Dendritic cell treated with granulocyte-macrophage colony-stimulating factor and Interleukin-4, amounts not matched to agents 40 ng/mL and 50 ng/mL, for 4 days (primary cell): ENCODE measurements at regions not wholly inside any gene's neighbourhood (a gene's known extent, or its start where the extent isn't known, plus 50 kb on each side); places are given as distances from the start of the nearest gene placed in this dataset.

ENCODE experiments used
- H3K27ac Mint-ChIP-seq: one replicate; pipeline ENCODE4 v1.8.0; 2022; ENCODE audit warnings: mild to moderate bottlenecking, mixed read lengths
- H3K27me3 Mint-ChIP-seq: one replicate; pipeline ENCODE4 v1.8.0; 2022; ENCODE audit warnings: mild to moderate bottlenecking, mixed read lengths
- H3K36me3 Mint-ChIP-seq: one replicate; pipeline ENCODE4 v1.8.0; 2022; ENCODE audit warnings: low read depth, mixed read lengths
- H3K4me1 Mint-ChIP-seq: one replicate; pipeline ENCODE4 v1.8.0; 2022; ENCODE audit warnings: low read depth, mixed read lengths
- H3K4me3 Mint-ChIP-seq: one replicate; pipeline ENCODE4 v1.8.0; 2022; ENCODE audit warnings: mild to moderate bottlenecking, moderate library complexity, mixed read lengths
- H3K9me3 Mint-ChIP-seq: one replicate; pipeline ENCODE4 v1.8.0; 2022; ENCODE audit warnings: mixed read lengths
- intact Hi-C: fragments of 100-400 bp; cut with micrococcal nuclease; formaldehyde crosslinking; loops from one replicate; pipeline ENCODE4 v1.15.0; 2022

DNA sequence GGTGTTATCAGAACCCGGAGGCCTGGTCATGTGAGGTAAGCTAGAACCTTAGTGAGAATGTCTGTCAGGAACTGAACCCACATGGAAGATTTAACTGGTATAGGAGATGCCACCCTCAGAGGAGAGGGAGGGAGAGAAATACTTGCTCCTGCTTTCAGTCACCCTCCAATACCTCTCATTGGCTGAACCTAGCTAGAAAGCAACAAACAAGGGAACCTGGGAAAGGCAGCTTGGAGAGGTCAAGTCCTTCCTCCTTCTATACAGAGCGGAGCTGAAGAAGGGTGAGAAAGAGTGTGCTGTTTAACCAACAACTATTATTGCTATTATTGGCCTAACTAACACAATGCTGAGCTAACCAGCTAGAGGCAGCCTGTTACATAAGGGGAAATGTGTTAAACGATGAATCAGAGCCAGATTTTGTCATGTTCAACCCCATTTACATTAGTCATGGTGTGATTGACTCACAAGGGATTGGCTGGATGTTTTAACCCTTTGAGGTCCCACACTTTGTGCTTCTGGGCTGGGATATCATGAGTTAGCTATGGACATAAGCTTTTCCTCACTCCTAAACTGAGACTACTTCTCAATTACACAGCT, 96.5 kb upstream of the ESX1 start:
- no peak overlapping the region for H3K27ac Mint-ChIP-seq
- no peaks in the 10 kb centered on the region for H3K9me3 Mint-ChIP-seq
- intact Hi-C loops = no loop called here
- no peak overlapping the region for H3K4me3 Mint-ChIP-seq
- H3K4me1 Mint-ChIP-seq = peaks cover 5% of the 10 kb centered on the region
- H3K36me3 Mint-ChIP-seq = no peaks in the 10 kb centered on the region
- peaks cover 2% of the 10 kb centered on the region for H3K27me3 Mint-ChIP-seq

DNA sequence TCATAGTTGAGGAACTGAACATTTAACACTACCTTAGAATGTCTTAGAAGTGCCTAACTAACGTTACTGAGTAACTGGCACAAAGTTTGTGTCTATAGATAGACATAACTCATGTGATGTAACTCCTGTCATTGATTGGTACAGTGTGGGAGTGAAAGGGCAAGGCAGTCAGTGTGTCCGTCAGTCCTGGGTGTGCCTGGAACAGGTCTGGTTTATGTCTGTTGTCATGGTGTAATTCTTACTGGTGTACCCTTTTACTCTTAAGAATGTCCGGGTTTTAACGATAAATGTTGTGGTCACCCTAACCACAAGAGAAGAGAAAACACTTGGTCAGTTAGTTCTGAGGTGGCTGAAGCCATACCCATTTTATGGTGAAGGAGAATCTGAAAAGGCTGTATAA, 93.1 kb upstream of the ESX1 start:
- Mint-ChIP-seq H3K4me1 (peaks cover 5% of the 10 kb centered on the region), H3K36me3 (no peaks in the 10 kb centered on the region), H3K9me3 (no peaks in the 10 kb centered on the region), H3K4me3 (no peak overlapping the region), H3K27me3 (peaks cover 2% of the 10 kb centered on the region), H3K27ac (no peak overlapping the region)
- intact Hi-C loops = no loop called here

DNA sequence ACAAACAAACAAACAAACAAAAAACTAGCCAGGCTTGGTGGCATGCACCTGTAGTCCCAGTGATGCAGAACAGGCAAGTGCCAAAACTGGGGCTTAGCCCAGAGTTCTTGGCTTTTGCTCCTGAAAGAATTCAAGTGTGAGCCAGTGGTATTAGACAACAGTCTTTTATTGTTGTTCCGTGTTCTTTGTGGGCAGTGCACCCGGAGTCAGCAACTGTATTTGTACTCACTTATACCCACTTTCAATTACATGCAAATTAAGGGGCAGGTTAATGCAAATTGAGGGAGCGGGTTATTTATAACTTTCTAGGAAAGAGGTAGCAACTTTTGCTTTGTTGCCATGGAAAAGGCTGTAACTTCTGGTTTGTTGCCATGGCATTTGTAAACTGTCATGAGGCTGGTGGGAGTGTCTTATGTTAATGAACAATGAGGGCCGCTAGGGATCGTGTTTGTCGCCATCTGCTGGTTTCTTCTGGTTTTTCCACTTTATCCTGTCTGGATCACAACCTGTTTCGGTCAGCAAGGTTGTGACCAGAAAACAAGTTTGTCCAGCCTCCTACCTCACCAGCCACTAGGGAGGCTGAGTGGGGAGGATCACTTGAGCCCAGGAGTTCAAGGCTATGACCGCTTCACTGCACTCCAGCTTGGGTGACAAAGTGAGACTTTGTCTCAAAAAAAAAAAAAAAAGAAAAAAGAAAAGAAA, 88.8 kb upstream of the ESX1 start:
- Mint-ChIP-seq H3K4me3 (no peak overlapping the region), H3K27me3 (peaks cover 2% of the 10 kb centered on the region), H3K4me1 (no peaks in the 10 kb centered on the region), H3K27ac (no peak overlapping the region), H3K36me3 (no peaks in the 10 kb centered on the region), H3K9me3 (no peaks in the 10 kb centered on the region)
- intact Hi-C loops = no loop called here

- intact Hi-C loops = no loop called here
- no peak overlapping the region for H3K4me3 Mint-ChIP-seq
- H3K36me3 Mint-ChIP-seq = no peaks in the 10 kb centered on the region
- H3K9me3 Mint-ChIP-seq = no peaks in the 10 kb centered on the region
- no peaks in the 10 kb centered on the region for H3K4me1 Mint-ChIP-seq
- peaks cover under 1% of the 10 kb centered on the region for H3K27me3 Mint-ChIP-seq
- no peak overlapping the region for H3K27ac Mint-ChIP-seq
Measured at GRCh38 chrX:104342065-104342464, 87.3 kb upstream of the ESX1 start.

- Mint-ChIP-seq H3K27me3 (no peaks in the 10 kb centered on the region), H3K9me3 (no peaks in the 10 kb centered on the region), H3K36me3 (no peaks in the 10 kb centered on the region), H3K4me3 (no peak overlapping the region), H3K27ac (no peak overlapping the region), H3K4me1 (no peaks in the 10 kb centered on the region)
- intact Hi-C loops = no loop called here
Measured at GRCh38 chrX:104335756-104336155, 81.0 kb upstream of the ESX1 start.

GRCh38 chrX:104334971-104335370, 80.2 kb upstream of the ESX1 start:
- Mint-ChIP-seq H3K27me3 (no peaks in the 10 kb centered on the region), H3K4me3 (no peak overlapping the region), H3K36me3 (no peaks in the 10 kb centered on the region), H3K9me3 (no peaks in the 10 kb centered on the region), H3K4me1 (no peaks in the 10 kb centered on the region), H3K27ac (no peak overlapping the region)
- intact Hi-C loops = no loop called here

DNA sequence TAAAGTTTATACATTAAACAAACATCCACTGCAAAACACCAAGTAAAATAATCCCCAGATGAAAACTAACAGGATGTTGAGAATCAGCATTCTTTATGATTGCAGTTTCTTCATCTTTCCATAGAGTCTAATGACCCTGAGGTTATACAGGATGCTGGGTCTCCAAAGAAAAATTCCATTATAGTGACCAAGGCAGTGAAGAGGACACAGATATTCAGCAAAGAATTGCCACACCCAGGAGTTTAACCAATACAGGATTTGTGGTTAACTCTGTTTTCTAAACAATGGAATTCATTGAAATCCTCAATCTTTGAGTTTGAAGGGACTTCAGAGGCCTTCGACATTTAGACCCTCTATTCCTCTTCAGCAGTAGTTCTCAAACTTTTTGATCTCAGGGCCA, 76.2 kb upstream of the ESX1 start:
- no peaks in the 10 kb centered on the region for H3K36me3 Mint-ChIP-seq
- no peaks in the 10 kb centered on the region for H3K4me1 Mint-ChIP-seq
- H3K27me3 Mint-ChIP-seq = no peaks in the 10 kb centered on the region
- H3K9me3 Mint-ChIP-seq = no peaks in the 10 kb centered on the region
- H3K27ac Mint-ChIP-seq = no peak overlapping the region
- intact Hi-C loops = no loop called here
- H3K4me3 Mint-ChIP-seq = no peak overlapping the region

- no peaks in the 10 kb centered on the region for H3K36me3 Mint-ChIP-seq
- no peak overlapping the region for H3K27ac Mint-ChIP-seq
- no peaks in the 10 kb centered on the region for H3K27me3 Mint-ChIP-seq
- H3K4me3 Mint-ChIP-seq = no peak overlapping the region
- H3K4me1 Mint-ChIP-seq = no peaks in the 10 kb centered on the region
- intact Hi-C loops = no loop called here
- H3K9me3 Mint-ChIP-seq = no peaks in the 10 kb centered on the region
Measured at GRCh38 chrX:104329731-104330130, 75.0 kb upstream of the ESX1 start.

GRCh38 chrX:104325213-104325585, 70.5 kb upstream of the ESX1 start:
- Mint-ChIP-seq H3K27ac (no peak overlapping the region), H3K4me1 (no peaks in the 10 kb centered on the region)
- intact Hi-C loops = no loop called here

GRCh38 chrX:104324461-104325212, 69.9 kb upstream of the ESX1 start:
- Mint-ChIP-seq H3K36me3 (no peaks in the 10 kb centered on the region), H3K9me3 (no peaks in the 10 kb centered on the region), H3K4me3 (no peak overlapping the region), H3K4me1 (no peaks in the 10 kb centered on the region), H3K27me3 (no peaks in the 10 kb centered on the region), H3K27ac (no peak overlapping the region)
- intact Hi-C loops = no loop called here

More at GRCh38 chrX:104325213-104325585, 70.5 kb upstream of the ESX1 start:
- Mint-ChIP-seq H3K4me3 (no peak overlapping the region), H3K27me3 (no peaks in the 10 kb centered on the region), H3K9me3 (no peaks in the 10 kb centered on the region), H3K36me3 (no peaks in the 10 kb centered on the region)

- no peaks in the 10 kb centered on the region for H3K9me3 Mint-ChIP-seq
- H3K4me1 Mint-ChIP-seq = no peaks in the 10 kb centered on the region
- H3K4me3 Mint-ChIP-seq = no peak overlapping the region
- H3K27me3 Mint-ChIP-seq = no peaks in the 10 kb centered on the region
- H3K27ac Mint-ChIP-seq = no peak overlapping the region
- no peaks in the 10 kb centered on the region for H3K36me3 Mint-ChIP-seq
- intact Hi-C loops = no loop called here
Measured at GRCh38 chrX:104319346-104319745, 64.6 kb upstream of the ESX1 start.

DNA sequence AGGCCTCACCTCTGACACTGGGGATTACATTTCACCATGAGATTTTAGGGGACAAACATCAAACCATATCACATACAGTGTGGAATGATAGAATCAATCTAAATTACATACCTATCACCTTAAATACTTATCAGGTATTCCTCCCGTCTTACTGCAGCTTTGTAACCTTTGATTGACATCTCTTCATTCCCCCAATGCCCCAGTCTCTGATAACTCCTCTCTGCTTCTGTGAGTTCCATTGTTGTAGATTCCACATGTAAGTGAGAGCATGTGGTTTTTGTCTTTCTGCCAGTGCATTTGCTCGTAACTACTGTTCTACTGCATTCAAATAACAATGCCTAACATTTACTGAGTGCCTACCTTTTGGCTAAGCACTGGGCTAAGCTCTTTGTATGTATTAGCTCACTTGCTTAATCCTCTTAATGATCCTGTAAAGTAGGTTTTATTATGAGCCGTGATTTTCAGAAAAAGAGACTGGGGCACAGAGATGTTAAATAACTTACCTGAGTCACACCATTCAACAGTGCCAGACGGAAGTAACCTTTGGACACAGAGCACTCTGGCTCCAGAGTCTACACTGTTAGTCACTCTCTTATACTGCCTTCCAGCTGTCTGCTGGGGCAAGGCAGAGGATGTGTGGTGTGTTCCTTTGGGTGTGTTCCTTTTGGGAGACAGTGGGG, 63.7 kb upstream of the ESX1 start:
- Mint-ChIP-seq H3K4me1 (no peaks in the 10 kb centered on the region), H3K36me3 (no peaks in the 10 kb centered on the region)
- intact Hi-C loops = no loop called here

GRCh38 chrX:104316739-104317138, 62.0 kb upstream of the ESX1 start:
- no peak overlapping the region for H3K4me3 Mint-ChIP-seq
- H3K27me3 Mint-ChIP-seq = no peaks in the 10 kb centered on the region
- H3K36me3 Mint-ChIP-seq = no peaks in the 10 kb centered on the region
- intact Hi-C loops = no loop called here
- H3K4me1 Mint-ChIP-seq = no peaks in the 10 kb centered on the region
- H3K9me3 Mint-ChIP-seq = no peaks in the 10 kb centered on the region
- H3K27ac Mint-ChIP-seq = no peak overlapping the region

More for the DNA sequence above, 63.7 kb upstream of the ESX1 start:
- Mint-ChIP-seq H3K4me3 (no peak overlapping the region), H3K27ac (no peak overlapping the region), H3K27me3 (no peaks in the 10 kb centered on the region), H3K9me3 (no peaks in the 10 kb centered on the region)

- Mint-ChIP-seq H3K36me3 (no peaks in the 10 kb centered on the region), H3K4me3 (no peak overlapping the region), H3K27ac (no peak overlapping the region), H3K4me1 (no peaks in the 10 kb centered on the region), H3K9me3 (no peaks in the 10 kb centered on the region), H3K27me3 (no peaks in the 10 kb centered on the region)
- intact Hi-C loops = no loop called here
Measured at GRCh38 chrX:104315555-104315954, 60.8 kb upstream of the ESX1 start.
